Esophagus muscularis mucosa (tissue), 4 donors: ENCODE measurements at regions not wholly inside any gene's neighbourhood (a gene's known extent, or its start where the extent isn't known, plus 50 kb on each side); places are given as distances from the start of the nearest gene placed in this dataset.

ENCODE experiments used
- EP300 ChIP-seq: sonication (generic); formaldehyde crosslinking; IDR thresholded peaks from one replicate; pipeline ENCODE4 v1.6.1; 2017; ENCODE audit warnings: antibody characterized with exemption
- POLR2A ChIP-seq: fragments of 450-650 bp; IDR thresholded peaks from one replicate; pipeline ENCODE4 v1.6.1; 2017; ENCODE audit warnings: antibody characterized with exemption, moderate library complexity, mild to moderate bottlenecking, low read depth
- POLR2AphosphoS5 ChIP-seq, 2 donors: sonication (generic); formaldehyde crosslinking; IDR thresholded peaks; one replicate each; pipeline ENCODE4 v1.6.1; 2017; ENCODE audit warnings: antibody characterized with exemption in 2 of 2
- TF ChIP-seq, protein P1 (sequence below), 3 experiments: fragments of 200-600 bp in 2 of 3; fragments of 450-650 bp in 1 of 3; sonication (generic) in 2 of 3; IDR thresholded peaks; one replicate each; pipeline ENCODE4 v1.5.1; 2017 to 2019; ENCODE audit warnings: antibody characterized with exemption in 3 of 3, mild to moderate bottlenecking in 2 of 3, moderate library complexity in 1 of 3

DNA sequence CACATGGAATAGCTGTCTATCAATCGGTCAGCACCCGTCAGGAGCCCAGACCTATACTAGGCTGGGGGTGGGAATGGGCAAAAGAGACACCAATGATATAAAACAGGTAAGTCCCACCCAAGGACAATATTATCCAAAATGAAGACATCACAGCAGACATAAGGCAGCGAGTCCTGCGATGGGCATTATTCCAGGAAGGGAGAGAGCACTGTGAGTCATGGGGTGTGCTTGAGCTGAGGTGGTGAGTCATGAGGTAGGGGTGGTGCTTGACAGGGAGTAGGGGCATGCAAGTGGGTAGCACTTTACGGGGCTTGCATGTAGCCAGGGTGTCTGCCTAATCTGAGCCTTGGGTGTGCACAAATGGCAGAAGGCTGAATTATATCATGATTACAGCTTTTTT, 605.0 kb upstream of the CADM1 start:
- TF ChIP-seq, protein P1, sequence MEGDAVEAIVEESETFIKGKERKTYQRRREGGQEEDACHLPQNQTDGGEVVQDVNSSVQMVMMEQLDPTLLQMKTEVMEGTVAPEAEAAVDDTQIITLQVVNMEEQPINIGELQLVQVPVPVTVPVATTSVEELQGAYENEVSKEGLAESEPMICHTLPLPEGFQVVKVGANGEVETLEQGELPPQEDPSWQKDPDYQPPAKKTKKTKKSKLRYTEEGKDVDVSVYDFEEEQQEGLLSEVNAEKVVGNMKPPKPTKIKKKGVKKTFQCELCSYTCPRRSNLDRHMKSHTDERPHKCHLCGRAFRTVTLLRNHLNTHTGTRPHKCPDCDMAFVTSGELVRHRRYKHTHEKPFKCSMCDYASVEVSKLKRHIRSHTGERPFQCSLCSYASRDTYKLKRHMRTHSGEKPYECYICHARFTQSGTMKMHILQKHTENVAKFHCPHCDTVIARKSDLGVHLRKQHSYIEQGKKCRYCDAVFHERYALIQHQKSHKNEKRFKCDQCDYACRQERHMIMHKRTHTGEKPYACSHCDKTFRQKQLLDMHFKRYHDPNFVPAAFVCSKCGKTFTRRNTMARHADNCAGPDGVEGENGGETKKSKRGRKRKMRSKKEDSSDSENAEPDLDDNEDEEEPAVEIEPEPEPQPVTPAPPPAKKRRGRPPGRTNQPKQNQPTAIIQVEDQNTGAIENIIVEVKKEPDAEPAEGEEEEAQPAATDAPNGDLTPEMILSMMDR (IDR thresholded peaks at IDR 0.05), result no peak
- TF ChIP-seq POLR2A (no peak), POLR2AphosphoS5 (IDR thresholded peaks at IDR 0.05) (no peak), EP300 (no peak)
